VCaP (cell line): ENCODE measurements at regions not wholly inside any gene's neighbourhood (a gene's known extent, or its start where the extent isn't known, plus 50 kb on each side); places are given as distances from the start of the nearest gene placed in this dataset.

Source experiments
- H3K27ac ChIP-seq: fragments of 450-650 bp; 2 replicates; pipeline ENCODE4 v1.5.1; 2017
- CTCF ChIP-seq: fragments of 450-650 bp; conservative IDR thresholded peaks from 2 replicates; pipeline ENCODE4 v1.5.1; 2017; ENCODE audit warnings: mild to moderate bottlenecking, moderate library complexity

- no peak for TF ChIP-seq CTCF
- H3K27ac ChIP-seq, result no peak overlapping the region
Measured at GRCh38 chr9:99682378-99682777, 139.3 kb upstream of the NR4A3 start.

GRCh38 chr9:99682870-99683269 is 138.8 kb upstream of the NR4A3 start:
- no peak for TF ChIP-seq CTCF
- H3K27ac ChIP-seq, result no peak overlapping the region

GRCh38 chr9:99690573-99690972 is 131.1 kb upstream of the NR4A3 start:
- H3K27ac ChIP-seq, result no peak overlapping the region
- TF ChIP-seq CTCF, result no peak

- no peak for TF ChIP-seq CTCF
- H3K27ac ChIP-seq, result no peak overlapping the region
Measured at GRCh38 chr9:99693888-99694287, 127.8 kb upstream of the NR4A3 start.

GRCh38 chr9:99694393-99694792 is 127.3 kb upstream of the NR4A3 start:
- no peak overlapping the region for H3K27ac ChIP-seq
- TF ChIP-seq CTCF, result no peak

- TF ChIP-seq CTCF, result no peak
- no peak overlapping the region for H3K27ac ChIP-seq
Measured at GRCh38 chr9:99699396-99699795, 122.3 kb upstream of the NR4A3 start.

- no peak for TF ChIP-seq CTCF
Measured at GRCh38 chr9:99712214-99712613, 109.5 kb upstream of the NR4A3 start.

GRCh38 chr9:99713838-99714306 is 107.8 kb upstream of the NR4A3 start:
- H3K27ac ChIP-seq, result no peak overlapping the region
- no peak for TF ChIP-seq CTCF

More at GRCh38 chr9:99712214-99712613, 109.5 kb upstream of the NR4A3 start:
- H3K27ac ChIP-seq, result no peak overlapping the region
